Chondrocyte (in vitro differentiated cells): ENCODE measurements at regions not wholly inside any gene's neighbourhood (a gene's known extent, or its start where the extent isn't known, plus 50 kb on each side); places are given as distances from the start of the nearest gene placed in this dataset.

ENCODE experiments used
- DNase-seq: peaks from one replicate; pipeline ENCODE4 v3.0.0; 2021; ENCODE audit warnings: mixed read lengths, low spot score
- H3K27ac Mint-ChIP-seq: one replicate; pipeline ENCODE4 v1.8.0; 2021; ENCODE audit warnings: mild to moderate bottlenecking, moderate library complexity, mixed read lengths; ENCODE audit not compliant: unreplicated experiment
- H3K27me3 Mint-ChIP-seq: 2 replicates; pipeline ENCODE4 v1.8.0; 2021; ENCODE audit warnings: low read depth, mixed read lengths
- H3K36me3 Mint-ChIP-seq: 2 replicates; pipeline ENCODE4 v1.8.0; 2021; ENCODE audit warnings: low read depth, mixed read lengths
- H3K4me1 Mint-ChIP-seq: 2 replicates; pipeline ENCODE4 v1.8.0; 2021; ENCODE audit warnings: low read depth, mild to moderate bottlenecking, mixed read lengths
- H3K4me3 Mint-ChIP-seq: one replicate; pipeline ENCODE4 v1.8.0; 2021; ENCODE audit warnings: mild to moderate bottlenecking, moderate library complexity, mixed read lengths; ENCODE audit not compliant: unreplicated experiment
- H3K9me3 Mint-ChIP-seq: 2 replicates; pipeline ENCODE4 v1.8.0; 2021; ENCODE audit warnings: low read depth, mixed read lengths
- TF ChIP-seq, protein P1 (sequence below): fragments of 200-600 bp; sonication (generic); IDR thresholded peaks from 2 replicates; pipeline ENCODE4 v1.5.0; 2021; ENCODE audit warnings: antibody characterized with exemption, mild to moderate bottlenecking, moderate library complexity

DNA sequence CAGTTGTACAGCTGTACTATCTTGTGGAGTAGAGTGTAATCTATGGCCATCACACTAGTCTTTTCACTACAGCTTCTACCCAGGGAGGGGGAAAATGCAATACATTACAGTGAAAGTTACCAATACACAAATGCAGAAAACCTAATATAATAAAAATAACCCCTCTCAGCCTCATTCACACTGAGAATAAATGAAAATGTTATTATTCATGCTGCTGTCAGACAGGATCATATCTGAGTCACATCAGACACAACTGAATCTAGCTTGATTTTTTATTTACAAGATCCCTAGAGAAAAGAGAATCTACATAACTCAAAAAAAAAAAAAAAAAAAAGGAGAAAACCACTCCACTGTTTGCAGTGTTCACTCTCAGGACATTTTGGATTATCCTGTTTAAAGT, 293.9 kb upstream of the ESRRG start:
- H3K4me3 Mint-ChIP-seq, result no peak overlapping the region
- H3K4me1 Mint-ChIP-seq, result no peaks in the 10 kb centered on the region
- DNase-seq, result no peak
- peaks cover 14% of the 10 kb centered on the region for H3K27me3 Mint-ChIP-seq
- TF ChIP-seq, protein P1, sequence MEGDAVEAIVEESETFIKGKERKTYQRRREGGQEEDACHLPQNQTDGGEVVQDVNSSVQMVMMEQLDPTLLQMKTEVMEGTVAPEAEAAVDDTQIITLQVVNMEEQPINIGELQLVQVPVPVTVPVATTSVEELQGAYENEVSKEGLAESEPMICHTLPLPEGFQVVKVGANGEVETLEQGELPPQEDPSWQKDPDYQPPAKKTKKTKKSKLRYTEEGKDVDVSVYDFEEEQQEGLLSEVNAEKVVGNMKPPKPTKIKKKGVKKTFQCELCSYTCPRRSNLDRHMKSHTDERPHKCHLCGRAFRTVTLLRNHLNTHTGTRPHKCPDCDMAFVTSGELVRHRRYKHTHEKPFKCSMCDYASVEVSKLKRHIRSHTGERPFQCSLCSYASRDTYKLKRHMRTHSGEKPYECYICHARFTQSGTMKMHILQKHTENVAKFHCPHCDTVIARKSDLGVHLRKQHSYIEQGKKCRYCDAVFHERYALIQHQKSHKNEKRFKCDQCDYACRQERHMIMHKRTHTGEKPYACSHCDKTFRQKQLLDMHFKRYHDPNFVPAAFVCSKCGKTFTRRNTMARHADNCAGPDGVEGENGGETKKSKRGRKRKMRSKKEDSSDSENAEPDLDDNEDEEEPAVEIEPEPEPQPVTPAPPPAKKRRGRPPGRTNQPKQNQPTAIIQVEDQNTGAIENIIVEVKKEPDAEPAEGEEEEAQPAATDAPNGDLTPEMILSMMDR, result no peak
- no peaks in the 10 kb centered on the region for H3K36me3 Mint-ChIP-seq
- H3K27ac Mint-ChIP-seq, result no peak overlapping the region
- H3K9me3 Mint-ChIP-seq, result no peaks in the 10 kb centered on the region

DNA sequence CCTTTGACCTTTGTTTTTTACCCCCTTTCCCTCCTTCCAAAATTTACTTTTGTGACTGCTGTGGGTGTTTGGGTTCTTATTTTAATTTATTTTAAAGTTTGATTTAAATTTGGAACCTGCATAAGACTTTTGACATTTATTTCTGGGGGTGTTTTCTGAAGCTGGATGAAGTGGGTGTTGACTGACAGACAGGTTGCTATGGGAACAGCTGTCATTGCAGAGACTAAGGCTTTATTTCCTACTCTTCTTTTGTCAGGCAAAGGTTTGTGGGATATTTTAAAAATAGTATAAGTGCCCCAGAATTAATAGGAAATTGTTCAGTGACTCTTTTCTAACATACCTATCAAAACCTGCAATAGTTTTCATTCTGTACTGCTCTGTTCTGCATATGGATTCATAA, 290.8 kb upstream of the ESRRG start:
- DNase-seq, result no peak
- TF ChIP-seq, protein P1, result no peak
- Mint-ChIP-seq H3K27ac (no peak overlapping the region), H3K27me3 (peaks cover 14% of the 10 kb centered on the region), H3K9me3 (no peaks in the 10 kb centered on the region), H3K4me3 (no peak overlapping the region), H3K4me1 (no peaks in the 10 kb centered on the region), H3K36me3 (no peaks in the 10 kb centered on the region)

DNA sequence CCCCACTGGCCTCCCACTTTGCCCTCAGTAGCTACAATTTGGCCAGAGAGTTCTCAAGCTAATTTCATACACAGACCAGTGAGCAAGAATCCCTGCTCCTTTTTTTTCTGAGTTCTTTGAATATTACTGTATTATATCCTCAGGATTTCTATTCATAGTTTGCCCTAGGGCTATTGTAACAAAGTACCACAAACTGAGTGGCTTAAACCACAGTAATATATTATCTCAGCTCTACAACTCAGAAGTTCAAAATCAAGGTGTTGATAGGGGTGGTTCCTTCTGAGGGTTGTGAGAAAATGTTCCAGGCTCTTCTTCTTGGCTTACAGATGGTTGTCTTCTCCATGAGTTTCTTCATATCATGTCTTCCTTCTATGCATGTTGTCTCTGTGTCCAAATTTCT, 289.4 kb upstream of the ESRRG start:
- Mint-ChIP-seq H3K4me3 (no peak overlapping the region), H3K36me3 (no peaks in the 10 kb centered on the region), H3K27me3 (peaks cover 7% of the 10 kb centered on the region), H3K9me3 (no peaks in the 10 kb centered on the region), H3K27ac (no peak overlapping the region), H3K4me1 (no peaks in the 10 kb centered on the region)
- DNase-seq, result no peak
- TF ChIP-seq, protein P1, result no peak

DNA sequence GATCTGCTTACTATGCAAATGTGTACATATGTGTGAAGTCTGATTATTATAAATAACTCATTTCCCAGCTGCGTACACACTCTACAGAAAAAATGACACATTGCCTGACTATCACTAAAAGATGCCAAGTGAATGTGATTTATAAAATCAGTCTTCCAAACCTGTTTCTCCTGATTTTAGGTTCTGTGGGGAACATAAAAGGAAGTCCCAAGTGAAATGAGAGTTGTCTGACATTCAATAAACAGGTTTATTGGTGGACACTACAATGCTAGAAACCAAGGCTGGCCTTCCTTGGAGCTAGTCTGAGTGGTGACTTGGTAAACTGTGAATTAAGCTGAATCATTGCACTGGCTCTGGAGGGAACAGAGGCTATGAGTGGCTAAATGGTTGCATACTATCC, 287.9 kb upstream of the ESRRG start:
- DNase-seq, result no peak
- Mint-ChIP-seq H3K27me3 (peaks cover 3% of the 10 kb centered on the region), H3K4me3 (no peak overlapping the region), H3K27ac (no peak overlapping the region), H3K36me3 (no peaks in the 10 kb centered on the region), H3K4me1 (no peaks in the 10 kb centered on the region), H3K9me3 (no peaks in the 10 kb centered on the region)
- TF ChIP-seq, protein P1, result no peak

DNA sequence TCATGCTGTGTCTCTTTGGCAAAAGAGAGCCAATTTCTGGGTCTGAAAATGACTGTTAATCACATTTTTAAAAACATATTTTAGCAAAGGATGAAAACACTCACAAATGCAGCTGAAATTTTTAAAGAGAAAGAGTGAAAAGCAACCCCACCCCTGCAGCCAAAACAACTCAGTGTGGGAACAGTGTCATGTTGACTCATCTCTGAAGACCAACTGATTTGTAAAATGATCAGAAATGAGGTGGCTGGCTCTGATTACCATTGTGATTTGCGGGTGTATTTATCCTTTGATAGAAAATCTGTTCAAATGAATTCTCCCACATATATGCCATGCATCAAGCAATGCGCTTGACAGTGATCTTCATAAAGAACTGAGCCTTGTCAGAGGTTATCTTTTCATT, 287.0 kb upstream of the ESRRG start:
- Mint-ChIP-seq H3K4me3 (no peak overlapping the region), H3K27ac (no peak overlapping the region), H3K4me1 (no peaks in the 10 kb centered on the region), H3K36me3 (no peaks in the 10 kb centered on the region), H3K27me3 (peaks cover 3% of the 10 kb centered on the region), H3K9me3 (no peaks in the 10 kb centered on the region)
- TF ChIP-seq, protein P1, result no peak
- no peak for DNase-seq
